Endodermal cell (in vitro differentiated cells): ENCODE measurements at regions not wholly inside any gene's neighbourhood (a gene's known extent, or its start where the extent isn't known, plus 50 kb on each side); places are given as distances from the start of the nearest gene placed in this dataset.
"Not testable (repeated sequence)": the region's sequence is repeated elsewhere in the genome, so short reads cannot be mapped to it uniquely, and the experiment has no call there.

Experiments
- DNase-seq: peaks from one replicate; pipeline ENCODE4 v3.0.0-alpha.2; 2017
- H3K27ac ChIP-seq: 2 replicates; pipeline ENCODE4 v1.5.1; 2013; ENCODE audit warnings: mild to moderate bottlenecking, low read depth, low read length, moderate library complexity
- H3K27me3 ChIP-seq: 2 replicates; pipeline ENCODE4 v1.6.1; 2013; ENCODE audit warnings: mild to moderate bottlenecking, low read length, moderate library complexity; ENCODE audit not compliant: insufficient read depth, control insufficient read depth, poor library complexity, severe bottlenecking
- H3K36me3 ChIP-seq: 2 replicates; pipeline ENCODE4 v1.7.0; 2013; ENCODE audit warnings: mild to moderate bottlenecking, low read length, moderate library complexity; ENCODE audit not compliant: control insufficient read depth, insufficient read depth
- H3K4me1 ChIP-seq: one replicate; pipeline ENCODE4 v1.7.0; 2013; ENCODE audit warnings: low read length; ENCODE audit not compliant: control insufficient read depth, insufficient read depth
- H3K4me3 ChIP-seq: 2 replicates; pipeline ENCODE4 v1.5.1; 2013; ENCODE audit warnings: mild to moderate bottlenecking, low read length, moderate library complexity
- H3K9ac ChIP-seq: 2 replicates; pipeline ENCODE4 v1.6.1; 2013; ENCODE audit warnings: mild to moderate bottlenecking, low read length, moderate library complexity; ENCODE audit not compliant: poor library complexity, severe bottlenecking; ENCODE audit errors: extremely low read depth
- H3K9me3 ChIP-seq: 2 replicates; pipeline ENCODE4 v1.6.1; 2013; ENCODE audit warnings: mild to moderate bottlenecking, low read length, moderate library complexity; ENCODE audit not compliant: control insufficient read depth
- H3K27ac Mint-ChIP-seq: 2 replicates; pipeline ENCODE4 v1.8.0; 2020; ENCODE audit warnings: mixed read lengths
- H3K27me3 Mint-ChIP-seq: 2 replicates; pipeline ENCODE4 v1.8.0; 2021; ENCODE audit warnings: mild to moderate bottlenecking, mixed read lengths; ENCODE audit not compliant: insufficient read depth
- H3K36me3 Mint-ChIP-seq: 2 replicates; pipeline ENCODE4 v1.8.0; 2020; ENCODE audit warnings: low read depth, mixed read lengths
- H3K4me1 Mint-ChIP-seq: 2 replicates; pipeline ENCODE4 v1.8.0; 2020; ENCODE audit warnings: mixed read lengths
- H3K4me3 Mint-ChIP-seq: 2 replicates; pipeline ENCODE4 v1.8.0; 2020; ENCODE audit warnings: mild to moderate bottlenecking, moderate library complexity, mixed read lengths
- H3K9me3 Mint-ChIP-seq: 2 replicates; pipeline ENCODE4 v1.8.0; 2020; ENCODE audit warnings: mild to moderate bottlenecking, mixed read lengths
- WGBS, 2 experiments: methylation state at CpG; one replicate each; pipeline versions ENCODE4 v1.1.5 to v1.1.7; 2013; ENCODE audit warnings: missing lambda C conversion rate in 2 of 2, mixed read lengths in 1 of 2; ENCODE audit not compliant: insufficient coverage in 1 of 2, insufficient read length in 1 of 2; 5-methylcytosine and 5-hydroxymethylcytosine counted together
- TF ChIP-seq, protein P1 (sequence below): fragments of 200-600 bp; sonication (generic); conservative IDR thresholded peaks from 2 replicates; pipeline ENCODE4 v1.5.0; 2021; ENCODE audit warnings: antibody characterized with exemption, mild to moderate bottlenecking

- Mint-ChIP-seq H3K27ac (no peak overlapping the region), H3K9me3 (no peaks in the 10 kb centered on the region), H3K4me3 (no peak overlapping the region), H3K4me1 (peaks cover 12% of the 10 kb centered on the region), H3K27me3 (peaks cover 34% of the 10 kb centered on the region), H3K36me3 (no peaks in the 10 kb centered on the region)
- Histone ChIP-seq H3K9ac (no peak overlapping the region), H3K9me3 (peaks cover 22% of the 10 kb centered on the region), H3K36me3 (no peaks in the 10 kb centered on the region), H3K27me3 (peaks cover 40% of the 10 kb centered on the region), H3K4me3 (no peak overlapping the region), H3K27ac (no peak overlapping the region), H3K4me1 (no peaks in the 10 kb centered on the region)
- TF ChIP-seq, protein P1, sequence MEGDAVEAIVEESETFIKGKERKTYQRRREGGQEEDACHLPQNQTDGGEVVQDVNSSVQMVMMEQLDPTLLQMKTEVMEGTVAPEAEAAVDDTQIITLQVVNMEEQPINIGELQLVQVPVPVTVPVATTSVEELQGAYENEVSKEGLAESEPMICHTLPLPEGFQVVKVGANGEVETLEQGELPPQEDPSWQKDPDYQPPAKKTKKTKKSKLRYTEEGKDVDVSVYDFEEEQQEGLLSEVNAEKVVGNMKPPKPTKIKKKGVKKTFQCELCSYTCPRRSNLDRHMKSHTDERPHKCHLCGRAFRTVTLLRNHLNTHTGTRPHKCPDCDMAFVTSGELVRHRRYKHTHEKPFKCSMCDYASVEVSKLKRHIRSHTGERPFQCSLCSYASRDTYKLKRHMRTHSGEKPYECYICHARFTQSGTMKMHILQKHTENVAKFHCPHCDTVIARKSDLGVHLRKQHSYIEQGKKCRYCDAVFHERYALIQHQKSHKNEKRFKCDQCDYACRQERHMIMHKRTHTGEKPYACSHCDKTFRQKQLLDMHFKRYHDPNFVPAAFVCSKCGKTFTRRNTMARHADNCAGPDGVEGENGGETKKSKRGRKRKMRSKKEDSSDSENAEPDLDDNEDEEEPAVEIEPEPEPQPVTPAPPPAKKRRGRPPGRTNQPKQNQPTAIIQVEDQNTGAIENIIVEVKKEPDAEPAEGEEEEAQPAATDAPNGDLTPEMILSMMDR = no peak
- 89% methylated on average over 1 of the region's 1 CpG; no CpG with 5 or more reads in 1 of the 2 experiments for WGBS, 2 experiments
- no peak for DNase-seq
Measured at GRCh38 chr2:239866350-239866749, 158.8 kb downstream of the NDUFA10 start.

- 89 to 93% methylated on average over 3 to 5 of the region's 5 CpGs for WGBS, 2 experiments
- not testable (repeated sequence) for H3K9me3 Mint-ChIP-seq, H3K27ac Mint-ChIP-seq, H3K4me3 ChIP-seq, H3K4me1 ChIP-seq, H3K9ac ChIP-seq, H3K36me3 ChIP-seq, DNase-seq, H3K36me3 Mint-ChIP-seq, H3K4me3 Mint-ChIP-seq, H3K27ac ChIP-seq
- H3K4me1 Mint-ChIP-seq = peaks cover 12% of the 10 kb centered on the region
- H3K9me3 ChIP-seq = peaks cover 22% of the 10 kb centered on the region
- H3K27me3 Mint-ChIP-seq = peaks cover 35% of the 10 kb centered on the region
- H3K27me3 ChIP-seq = peaks cover 45% of the 10 kb centered on the region
Measured at GRCh38 chr2:239865856-239866255, 159.3 kb downstream of the NDUFA10 start.

DNA sequence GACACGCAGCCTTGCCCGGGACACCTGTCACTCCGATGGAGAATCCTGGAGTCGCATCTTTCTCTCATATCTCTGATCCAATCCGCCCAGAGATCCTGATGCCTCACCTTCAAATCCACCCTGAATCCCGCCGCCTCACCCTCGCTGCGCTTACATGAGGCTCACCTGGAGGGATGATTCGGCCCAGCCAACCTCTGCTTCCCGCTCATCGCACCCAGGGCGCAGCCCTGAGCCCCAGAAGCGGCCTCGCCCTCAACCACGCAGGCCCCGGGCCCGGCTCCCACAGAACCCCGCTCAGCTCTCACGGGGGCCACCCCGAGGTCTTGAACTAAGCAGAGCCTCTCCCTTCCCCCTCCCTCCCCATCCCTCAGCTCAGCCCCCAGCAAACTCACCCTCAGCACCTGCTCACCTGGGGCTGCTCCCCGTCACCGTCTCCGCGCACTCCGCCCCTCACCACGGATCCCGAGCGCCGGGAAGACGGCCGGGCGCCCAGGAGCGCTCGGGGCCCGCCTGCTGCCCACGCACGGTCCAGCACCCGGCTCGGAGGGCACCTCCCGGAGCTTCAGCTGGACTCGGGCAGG lies 160.0 kb downstream of the NDUFA10 start:
- Histone ChIP-seq H3K4me3 (no peak overlapping the region), H3K9me3 (peaks cover 22% of the 10 kb centered on the region), H3K9ac (no peak overlapping the region), H3K4me1 (no peaks in the 10 kb centered on the region), H3K27ac (no peak overlapping the region), H3K27me3 (peaks cover 52% of the 10 kb centered on the region), H3K36me3 (no peaks in the 10 kb centered on the region)
- H3K36me3 Mint-ChIP-seq = no peaks in the 10 kb centered on the region
- H3K9me3 Mint-ChIP-seq = no peaks in the 10 kb centered on the region
- H3K27ac Mint-ChIP-seq = no peak overlapping the region
- WGBS, 2 experiments = 95 to 96% methylated on average over 6 to 42 of the region's 42 CpGs
- peaks cover 12% of the 10 kb centered on the region for H3K4me1 Mint-ChIP-seq
- DNase-seq = peak; percentile 32
- TF ChIP-seq, protein P1 = no peak
- H3K4me3 Mint-ChIP-seq = no peak overlapping the region
- peaks cover 36% of the 10 kb centered on the region for H3K27me3 Mint-ChIP-seq
